ENCODE measurements at regions not wholly inside any gene's neighbourhood (a gene's known extent, or its start where the extent isn't known, plus 50 kb on each side); places are given as distances from the start of the nearest gene placed in this dataset.

DNA sequence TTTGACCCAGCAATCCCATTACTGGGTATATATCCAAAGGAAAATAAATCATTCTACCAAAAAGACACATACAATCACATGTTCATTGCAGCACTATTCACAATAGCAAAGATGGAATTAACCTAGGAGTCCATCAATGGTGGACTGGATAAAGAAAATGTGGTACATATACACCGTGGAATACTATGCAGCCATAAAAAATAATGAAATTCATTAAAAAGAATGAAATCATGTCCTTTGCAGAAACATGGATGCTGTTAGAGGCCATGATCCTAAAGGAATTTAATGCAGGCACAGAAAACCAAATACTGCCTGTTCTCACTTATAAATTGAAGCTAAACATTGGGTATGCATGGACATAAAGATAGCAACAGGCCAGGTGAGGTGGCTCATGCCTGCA, 61.9 kb upstream of the BMP6 start:
- Mint-ChIP-seq H3K4me1 (no peaks in the 10 kb centered on the region), H3K27me3 (ENCODE audit: low read depth) (peaks cover 6% of the 10 kb centered on the region), H3K36me3 (ENCODE audit: low read depth) (no peaks in the 10 kb centered on the region), H3K27ac (no peak overlapping the region), H3K4me3 (no peak overlapping the region), H3K9me3 (no peaks in the 10 kb centered on the region)
- TF ChIP-seq, protein P1, sequence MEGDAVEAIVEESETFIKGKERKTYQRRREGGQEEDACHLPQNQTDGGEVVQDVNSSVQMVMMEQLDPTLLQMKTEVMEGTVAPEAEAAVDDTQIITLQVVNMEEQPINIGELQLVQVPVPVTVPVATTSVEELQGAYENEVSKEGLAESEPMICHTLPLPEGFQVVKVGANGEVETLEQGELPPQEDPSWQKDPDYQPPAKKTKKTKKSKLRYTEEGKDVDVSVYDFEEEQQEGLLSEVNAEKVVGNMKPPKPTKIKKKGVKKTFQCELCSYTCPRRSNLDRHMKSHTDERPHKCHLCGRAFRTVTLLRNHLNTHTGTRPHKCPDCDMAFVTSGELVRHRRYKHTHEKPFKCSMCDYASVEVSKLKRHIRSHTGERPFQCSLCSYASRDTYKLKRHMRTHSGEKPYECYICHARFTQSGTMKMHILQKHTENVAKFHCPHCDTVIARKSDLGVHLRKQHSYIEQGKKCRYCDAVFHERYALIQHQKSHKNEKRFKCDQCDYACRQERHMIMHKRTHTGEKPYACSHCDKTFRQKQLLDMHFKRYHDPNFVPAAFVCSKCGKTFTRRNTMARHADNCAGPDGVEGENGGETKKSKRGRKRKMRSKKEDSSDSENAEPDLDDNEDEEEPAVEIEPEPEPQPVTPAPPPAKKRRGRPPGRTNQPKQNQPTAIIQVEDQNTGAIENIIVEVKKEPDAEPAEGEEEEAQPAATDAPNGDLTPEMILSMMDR (IDR thresholded peaks at IDR 0.05; ENCODE audit: unreplicated experiment in 3 of 3) = no peak

DNA sequence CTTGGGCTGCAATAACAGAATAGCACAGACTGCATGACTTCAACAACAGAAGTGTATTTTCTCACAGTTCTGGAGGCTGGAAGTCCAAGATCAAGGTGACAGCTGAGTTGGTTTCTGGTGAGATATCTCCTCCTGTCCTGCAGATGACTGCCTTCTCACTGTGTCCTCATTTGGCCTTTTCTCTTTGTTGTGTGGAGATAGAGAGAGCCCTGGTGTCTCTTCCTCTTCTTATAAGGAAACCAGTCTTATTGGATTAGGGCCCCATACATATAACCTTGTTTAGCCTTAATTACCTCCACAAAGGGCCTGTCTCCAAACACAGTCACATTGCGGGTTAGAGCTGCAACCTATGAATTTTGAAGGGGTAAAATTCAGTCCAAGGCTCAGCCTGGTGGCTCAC, 57.0 kb upstream of the BMP6 start:
- TF ChIP-seq, protein P1 (IDR thresholded peaks at IDR 0.05; ENCODE audit: unreplicated experiment in 3 of 3) = no peak
- H3K27ac Mint-ChIP-seq = no peak overlapping the region
- peaks cover 5% of the 10 kb centered on the region for H3K27me3 Mint-ChIP-seq (ENCODE audit: low read depth)
- H3K9me3 Mint-ChIP-seq = no peaks in the 10 kb centered on the region
- H3K4me3 Mint-ChIP-seq = no peak overlapping the region
- no peaks in the 10 kb centered on the region for H3K36me3 Mint-ChIP-seq (ENCODE audit: low read depth)
- peaks cover 25% of the 10 kb centered on the region for H3K4me1 Mint-ChIP-seq

GRCh38 chr6:7669742-7670141, 56.2 kb upstream of the BMP6 start:
- H3K27me3 Mint-ChIP-seq (ENCODE audit: low read depth) = peaks cover 5% of the 10 kb centered on the region
- H3K4me3 Mint-ChIP-seq = no peak overlapping the region
- TF ChIP-seq, protein P1 (IDR thresholded peaks at IDR 0.05; ENCODE audit: unreplicated experiment in 3 of 3) = no peak
- H3K27ac Mint-ChIP-seq = no peak overlapping the region
- H3K36me3 Mint-ChIP-seq (ENCODE audit: low read depth) = no peaks in the 10 kb centered on the region
- no peaks in the 10 kb centered on the region for H3K9me3 Mint-ChIP-seq
- H3K4me1 Mint-ChIP-seq = peaks cover 31% of the 10 kb centered on the region

GRCh38 chr6:7671076-7671475, 54.8 kb upstream of the BMP6 start:
- peak overlapping the region in 1 of 3 experiments; percentile 3 for H3K27ac Mint-ChIP-seq
- H3K4me1 Mint-ChIP-seq = peaks cover 36% of the 10 kb centered on the region
- H3K9me3 Mint-ChIP-seq = no peaks in the 10 kb centered on the region
- no peak overlapping the region for H3K4me3 Mint-ChIP-seq
- no peaks in the 10 kb centered on the region for H3K36me3 Mint-ChIP-seq (ENCODE audit: low read depth)
- TF ChIP-seq, protein P1 (IDR thresholded peaks at IDR 0.05; ENCODE audit: unreplicated experiment in 3 of 3) = no peak
- peaks cover 5% of the 10 kb centered on the region for H3K27me3 Mint-ChIP-seq (ENCODE audit: low read depth)

GRCh38 chr6:7671581-7671980, 54.3 kb upstream of the BMP6 start:
- peaks cover 5% of the 10 kb centered on the region for H3K27me3 Mint-ChIP-seq (ENCODE audit: low read depth)
- no peaks in the 10 kb centered on the region for H3K9me3 Mint-ChIP-seq
- no peaks in the 10 kb centered on the region for H3K36me3 Mint-ChIP-seq (ENCODE audit: low read depth)
- peak overlapping the region; percentile 1 to 82 (median 74) for H3K27ac Mint-ChIP-seq
- H3K4me1 Mint-ChIP-seq = peaks cover 36% of the 10 kb centered on the region
- H3K4me3 Mint-ChIP-seq = no peak overlapping the region
- TF ChIP-seq, protein P1 (IDR thresholded peaks at IDR 0.05; ENCODE audit: unreplicated experiment in 3 of 3) = no peak
